Caco-2 (cell line): ENCODE measurements at regions not wholly inside any gene's neighbourhood (a gene's known extent, or its start where the extent isn't known, plus 50 kb on each side); places are given as distances from the start of the nearest gene placed in this dataset.

ENCODE experiments used
- BruUV-seq: library from RNA; stranded (reverse); fragments of 400-500 nt; replicated peaks from 2 replicates; lab custom pipeline; 2021; lab: Mats Ljungman, UMichigan
- CTCF ChIA-PET: fragments of 300-600 bp; sonication (Branson Sonifier 250); formaldehyde crosslinking; loops from one replicate; lab custom pipeline; 2022; ENCODE audit warnings: antibody characterized with exemption; lab: Charles Lee
- POLR2A ChIA-PET: fragments of 300-600 bp; sonication (Branson Sonifier 250); formaldehyde crosslinking; loops from one replicate; lab custom pipeline; 2022; ENCODE audit warnings: antibody characterized with exemption; lab: Charles Lee
- DNase-seq, 2 experiments: peaks; one replicate each; pipeline versions ENCODE4 v3.0.0 to v3.0.0-alpha.2; 2020 to 2022
- H3K27me3 ChIP-seq: replicated peaks from 2 replicates; pipeline ENCODE4 v1.6.0; 2011; ENCODE audit warnings: low read length; ENCODE audit not compliant: control insufficient read depth, insufficient read depth
- H3K36me3 ChIP-seq: 2 replicates; pipeline ENCODE4 v1.5.1; 2011; ENCODE audit warnings: low read length; ENCODE audit not compliant: control insufficient read depth, insufficient read depth
- H3K4me1 ChIP-seq: fragments of 250-450 bp; sonication (Bioruptor Pico); 2 replicates; pipeline ENCODE4 v1.5.1; 2020; ENCODE audit warnings: mild to moderate bottlenecking
- H3K4me3 ChIP-seq: 2 replicates; pipeline ENCODE4 v1.5.1; 2011; ENCODE audit warnings: low read depth, mild to moderate bottlenecking, control low read depth, low read length
- H3K9me3 ChIP-seq: fragments of 250-450 bp; sonication (Bioruptor Pico); 2 replicates; pipeline ENCODE4 v1.5.1; 2020; ENCODE audit warnings: mild to moderate bottlenecking, moderate library complexity
- H3K27ac Mint-ChIP-seq: one replicate; pipeline ENCODE4 v1.8.0; 2022; ENCODE audit warnings: mixed read lengths; ENCODE audit not compliant: unreplicated experiment
- H3K27me3 Mint-ChIP-seq: one replicate; pipeline ENCODE4 v1.8.0; 2022; ENCODE audit warnings: mixed read lengths; ENCODE audit not compliant: insufficient read depth, unreplicated experiment
- H3K36me3 Mint-ChIP-seq: one replicate; pipeline ENCODE4 v1.8.0; 2022; ENCODE audit warnings: mild to moderate bottlenecking, mixed read lengths; ENCODE audit not compliant: insufficient read depth, unreplicated experiment
- H3K4me1 Mint-ChIP-seq: one replicate; pipeline ENCODE4 v1.8.0; 2022; ENCODE audit warnings: low read depth, mixed read lengths; ENCODE audit not compliant: unreplicated experiment
- H3K4me3 Mint-ChIP-seq: one replicate; pipeline ENCODE4 v1.8.0; 2022; ENCODE audit warnings: mild to moderate bottlenecking, moderate library complexity, mixed read lengths; ENCODE audit not compliant: unreplicated experiment
- H3K9me3 Mint-ChIP-seq: one replicate; pipeline ENCODE4 v1.8.0; 2022; ENCODE audit warnings: mixed read lengths; ENCODE audit not compliant: unreplicated experiment
- CTCF ChIP-seq, 2 experiments: fragments of 200-600 bp in 1 of 2; IDR thresholded peaks; 1 replicate in 1 of 2; 2 replicates in 1 of 2; pipeline versions ENCODE4 v1.5.1 to v1.8.0; 2011 to 2022; ENCODE audit warnings: antibody characterized with exemption in 1 of 2, control low read depth in 1 of 2, inconsistent platforms in 1 of 2, low read depth in 1 of 2, low read length in 1 of 2, mild to moderate bottlenecking in 1 of 2, moderate library complexity in 1 of 2; ENCODE audit not compliant: insufficient read depth in 1 of 2, severe bottlenecking in 1 of 2, unreplicated experiment in 1 of 2
- intact Hi-C: fragments of 100-400 bp; cut with micrococcal nuclease; formaldehyde crosslinking; loops from one replicate; pipeline ENCODE4 v1.10.0; 2022; ENCODE audit not compliant: unreplicated experiment

- Mint-ChIP-seq H3K4me3 (no peak overlapping the region), H3K27me3 (no peaks in the 10 kb centered on the region), H3K27ac (no peak overlapping the region), H3K4me1 (peaks cover 3% of the 10 kb centered on the region), H3K9me3 (peaks cover 21% of the 10 kb centered on the region), H3K36me3 (no peaks in the 10 kb centered on the region)
- DNase-seq = no peak
- ChIA-PET POLR2A (no interaction called here), CTCF (no interaction called here)
- intact Hi-C loops = no loop called here
- Histone ChIP-seq H3K4me1 (no peaks in the 10 kb centered on the region), H3K36me3 (no peaks in the 10 kb centered on the region), H3K4me3 (no peak overlapping the region), H3K27me3 (no peaks in the 10 kb centered on the region), H3K9me3 (peaks cover 7% of the 10 kb centered on the region; the same call in 1 of the 2 replicates)
- BruUV-seq = no TSS peak
- no peak for TF ChIP-seq CTCF (IDR thresholded peaks at IDR 0.05; ENCODE audit: insufficient read depth in 1 of 2, low read depth in 1 of 2, low read length in 1 of 2, severe bottlenecking in 1 of 2, unreplicated experiment in 1 of 2)
Observed at GRCh38 chr5:82910905-82911304, 166.3 kb downstream of the TMEM167A start.

GRCh38 chr5:82910491-82910890 is 166.7 kb downstream of the TMEM167A start:
- H3K4me3 ChIP-seq = no peak overlapping the region
- BruUV-seq = no TSS peak
- H3K4me1 ChIP-seq = no peaks in the 10 kb centered on the region
- POLR2A ChIA-PET = no interaction called here
- DNase-seq = no peak
- Mint-ChIP-seq H3K36me3 (no peaks in the 10 kb centered on the region), H3K9me3 (peaks cover 17% of the 10 kb centered on the region), H3K4me3 (no peak overlapping the region), H3K27me3 (no peaks in the 10 kb centered on the region), H3K27ac (no peak overlapping the region), H3K4me1 (peaks cover 7% of the 10 kb centered on the region)
- H3K27me3 ChIP-seq = no peaks in the 10 kb centered on the region
- CTCF ChIA-PET = no interaction called here
- TF ChIP-seq CTCF (IDR thresholded peaks at IDR 0.05; ENCODE audit: insufficient read depth in 1 of 2, low read depth in 1 of 2, low read length in 1 of 2, severe bottlenecking in 1 of 2, unreplicated experiment in 1 of 2) = no peak
- 0 out of 2 replicates have a peak, but pooled peaks cover 3% of the 10 kb centered on the region for H3K9me3 ChIP-seq
- intact Hi-C loops = no loop called here
- no peaks in the 10 kb centered on the region for H3K36me3 ChIP-seq

- no peak for DNase-seq
- intact Hi-C loops = no loop called here
- no peak overlapping the region for H3K27ac Mint-ChIP-seq
- H3K27me3 Mint-ChIP-seq = no peaks in the 10 kb centered on the region
- POLR2A ChIA-PET = no interaction called here
- H3K4me1 Mint-ChIP-seq = peaks cover 13% of the 10 kb centered on the region
- H3K36me3 Mint-ChIP-seq = no peaks in the 10 kb centered on the region
- Histone ChIP-seq H3K36me3 (no peaks in the 10 kb centered on the region), H3K27me3 (no peaks in the 10 kb centered on the region), H3K4me3 (no peak overlapping the region), H3K4me1 (no peaks in the 10 kb centered on the region), H3K9me3 (no peaks in the 10 kb centered on the region)
- BruUV-seq = no TSS peak
- CTCF ChIA-PET = no interaction called here
- no peak overlapping the region for H3K4me3 Mint-ChIP-seq
- H3K9me3 Mint-ChIP-seq = peaks cover 10% of the 10 kb centered on the region
- no peak for TF ChIP-seq CTCF (IDR thresholded peaks at IDR 0.05; ENCODE audit: insufficient read depth in 1 of 2, low read depth in 1 of 2, low read length in 1 of 2, severe bottlenecking in 1 of 2, unreplicated experiment in 1 of 2)
Observed at GRCh38 chr5:82909771-82910170, 167.4 kb downstream of the TMEM167A start.
